GM12878 (cell line): ENCODE measurements at regions not wholly inside any gene's neighbourhood (a gene's known extent, or its start where the extent isn't known, plus 50 kb on each side); places are given as distances from the start of the nearest gene placed in this dataset.

Source experiments
- ATAC-seq: fragments of 200-7000 bp; cut with Tn5 transposase; 3 replicates; pipeline ENCODE4 v1.9.1; 2020; ENCODE audit warnings: mild to moderate bottlenecking, moderate library complexity
- BruUV-seq: library from RNA; stranded (reverse); fragments of 400-500 nt; replicated peaks from 2 replicates; lab custom pipeline; 2021; lab: Mats Ljungman, UMichigan
- CTCF ChIA-PET: fragments of 300-600 bp; sonication (Branson Sonifier 250); formaldehyde crosslinking; extraction: SDS; loops from one replicate; lab custom pipeline; 2021; ENCODE audit warnings: inconsistent platforms; lab: Yijun Ruan, JAX
- POLR2A ChIA-PET: fragments of 350-600 bp; formaldehyde crosslinking; extraction: SDS; loops from one replicate; lab custom pipeline; 2021; ENCODE audit warnings: inconsistent platforms; lab: Charles Lee
- RAD21 ChIA-PET: fragments of 300-600 bp; sonication (Branson Sonifier 250); formaldehyde crosslinking; loops from one replicate; lab custom pipeline; 2023; ENCODE audit warnings: antibody characterized with exemption; ENCODE audit not compliant: unreplicated experiment; lab: Charles Lee
- SMC1A ChIA-PET: fragments of 300-600 bp; sonication (Branson Sonifier 250); formaldehyde crosslinking; loops from one replicate; lab custom pipeline; 2023; ENCODE audit not compliant: unreplicated experiment, uncharacterized antibody; lab: Charles Lee
- DNase-seq: peaks from one replicate; pipeline ENCODE4 v3.0.0-alpha.2; 2011; ENCODE audit warnings: low read depth, low spot score
- FAIRE-seq: peaks from 3 replicates; lab custom pipeline; 2011; peaks lifted over from hg19 to GRCh38; lab: Jason Lieb, UNC
- H2AFZ ChIP-seq: 2 replicates; pipeline ENCODE4 v1.6.0; 2011; ENCODE audit warnings: low read depth, low read length, control low read depth; ENCODE audit not compliant: control insufficient read depth
- H3K27ac ChIP-seq: 2 replicates; pipeline ENCODE4 v1.5.1; 2011; ENCODE audit warnings: control low read depth; ENCODE audit not compliant: control insufficient read depth, insufficient read depth
- H3K27me3 ChIP-seq, 2 experiments: replicated peaks in 1 of 2; 2 replicates each; pipeline versions ENCODE4 v1.6.0 to v1.6.1; 2011; ENCODE audit warnings: low read length in 1 of 2; ENCODE audit not compliant: control insufficient read depth in 2 of 2, insufficient read depth in 2 of 2
- H3K36me3 ChIP-seq, 2 experiments: 2 replicates each; pipeline ENCODE4 v1.5.1; 2011; ENCODE audit warnings: low read length in 1 of 2; ENCODE audit not compliant: control insufficient read depth in 2 of 2, insufficient read depth in 2 of 2
- H3K4me1 ChIP-seq: 2 replicates; pipeline ENCODE4 v1.6.1; 2011; ENCODE audit warnings: mild to moderate bottlenecking, low read length, moderate library complexity, mixed read lengths; ENCODE audit not compliant: control insufficient read depth, insufficient read depth
- H3K4me2 ChIP-seq: 2 replicates; pipeline ENCODE4 v1.6.0; 2011; ENCODE audit warnings: control low read depth; ENCODE audit not compliant: control insufficient read depth, insufficient read depth
- H3K4me3 ChIP-seq: fragments of 200-600 bp; sonication (generic); 2 replicates; pipeline ENCODE4 v1.5.1; 2016
- H3K79me2 ChIP-seq: 2 replicates; pipeline ENCODE4 v1.6.0; 2011; ENCODE audit warnings: low read length; ENCODE audit not compliant: control insufficient read depth, insufficient read depth
- H3K9ac ChIP-seq: 2 replicates; pipeline ENCODE4 v1.8.0; 2011; ENCODE audit warnings: low read length, control low read depth, mixed read lengths; ENCODE audit not compliant: control insufficient read depth, insufficient read depth
- H3K9me3 ChIP-seq: replicated peaks from 3 replicates; pipeline ENCODE4 v1.5.1; 2011; ENCODE audit warnings: mild to moderate bottlenecking, low read length; ENCODE audit not compliant: control insufficient read depth, insufficient read depth
- H4K20me1 ChIP-seq: 2 replicates; pipeline ENCODE4 v1.6.0; 2011; ENCODE audit not compliant: control insufficient read depth, insufficient read depth
- ASH2L ChIP-seq: fragments of 300-600, 200-600 bp; sonication (generic); IDR thresholded peaks from 2 replicates; pipeline ENCODE4 v1.6.1; 2017; ENCODE audit warnings: low read depth, mild to moderate bottlenecking, borderline replicate concordance
- ATF3 ChIP-seq: IDR thresholded peaks from 2 replicates; pipeline ENCODE4 v1.6.1; 2011; ENCODE audit warnings: low read depth, mild to moderate bottlenecking, low read length, moderate library complexity, borderline replicate concordance; ENCODE audit errors: extremely low read depth
- CREM ChIP-seq: IDR thresholded peaks from 2 replicates; pipeline ENCODE4 v1.6.1; 2014; ENCODE audit warnings: antibody characterized with exemption, low read depth
- HDAC6 ChIP-seq: fragments of 200-600 bp; sonication (generic); IDR thresholded peaks from one replicate; pipeline ENCODE4 v1.8.0; 2017; ENCODE audit warnings: antibody characterized with exemption; ENCODE audit not compliant: unreplicated experiment
- KAT2A ChIP-seq: conservative IDR thresholded peaks from 2 replicates; pipeline ENCODE4 v1.6.1; 2011; ENCODE audit warnings: low read depth, low read length; ENCODE audit not compliant: control insufficient read depth
- MEF2A ChIP-seq: IDR thresholded peaks from 2 replicates; pipeline ENCODE4 v1.6.1; 2011; ENCODE audit warnings: low read depth, mild to moderate bottlenecking, low read length, moderate library complexity; ENCODE audit not compliant: insufficient read depth
- MTA3 ChIP-seq: IDR thresholded peaks from 2 replicates; pipeline ENCODE4 v1.6.1; 2012; ENCODE audit warnings: low read length, inconsistent platforms, borderline replicate concordance
- PAX5 ChIP-seq: IDR thresholded peaks from 2 replicates; pipeline ENCODE4 v1.6.1; 2011; ENCODE audit warnings: low read depth, low read length, borderline replicate concordance
- PBX3 ChIP-seq: IDR thresholded peaks from 2 replicates; pipeline ENCODE4 v1.6.1; 2011; ENCODE audit warnings: mild to moderate bottlenecking, low read depth, low read length, moderate library complexity; ENCODE audit not compliant: insufficient replicate concordance
- RUNX3 ChIP-seq: IDR thresholded peaks from 2 replicates; pipeline ENCODE4 v1.6.1; 2012; ENCODE audit warnings: low read length, inconsistent platforms
- ZNF207 ChIP-seq: fragments of 450-650 bp; IDR thresholded peaks from 2 replicates; pipeline ENCODE4 v1.6.1; 2014; ENCODE audit warnings: antibody characterized with exemption, mild to moderate bottlenecking, borderline replicate concordance
- ZNF217 ChIP-seq: fragments of 450-650 bp; IDR thresholded peaks from 2 replicates; pipeline ENCODE4 v1.6.1; 2017; ENCODE audit warnings: antibody characterized with exemption, mild to moderate bottlenecking
- WGBS: methylation state at CpG from one replicate; pipeline ENCODE4 v1.1.6; 2016; ENCODE audit warnings: low lambda C conversion rate; ENCODE audit not compliant: insufficient replicate concordance, insufficient coverage; ENCODE audit errors: missing lambda C conversion rate; 5-methylcytosine and 5-hydroxymethylcytosine counted together
- in situ Hi-C: fragments of 300-500 bp; cut with MboI; formaldehyde crosslinking; loops from 9 replicates; pipeline ENCODE4 v1.14.3; 2018; ENCODE audit warnings: mixed read lengths
- intact Hi-C: fragments of 100-400 bp; cut with micrococcal nuclease; formaldehyde crosslinking; loops from one replicate; pipeline ENCODE4 v1.14.2; 2022; ENCODE audit not compliant: unreplicated experiment
- TF ChIP-seq, protein P1 (sequence below): fragments of 450-650 bp; formaldehyde crosslinking; IDR thresholded peaks from 2 replicates; pipeline ENCODE4 v1.4.0; 2022; ENCODE audit warnings: mild to moderate bottlenecking, moderate library complexity

GRCh38 chr14:28001002-28001401, 765.6 kb upstream of the FOXG1 start:
- no TSS peak for BruUV-seq
- Histone ChIP-seq H3K4me1 (no peaks in the 10 kb centered on the region), H3K4me3 (no peak overlapping the region), H3K36me3 (no peaks in the 10 kb centered on the region), H3K9ac (no peak overlapping the region), H2AFZ (no peak overlapping the region), H3K79me2 (no peaks in the 10 kb centered on the region), H3K9me3 (no peaks in the 10 kb centered on the region; the same call in 2 of the 3 replicates), H4K20me1 (no peaks in the 10 kb centered on the region), H3K27ac (no peak overlapping the region), H3K27me3 (no peaks in the 10 kb centered on the region), H3K4me2 (no peak overlapping the region)
- intact Hi-C loops (no loop called here), in situ Hi-C loops (no loop called here)
- ATAC-seq (no peak), FAIRE-seq (no peak), DNase-seq (no peak)
- ChIA-PET SMC1A (no interaction called here), RAD21 (no interaction called here), CTCF (no interaction called here), POLR2A (no interaction called here)
- TF ChIP-seq CREM, result no peak
- no peak for TF ChIP-seq ASH2L
- no peak for TF ChIP-seq ZNF207
- WGBS, result 31% methylated on average over 5 of the region's 5 CpGs

GRCh38 chr14:28012629-28013415, 753.8 kb upstream of the FOXG1 start:
- Histone ChIP-seq H3K27ac (no peak overlapping the region), H3K4me2 (no peak overlapping the region), H3K4me3 (no peak overlapping the region), H3K36me3 (no peaks in the 10 kb centered on the region), H2AFZ (no peak overlapping the region), H4K20me1 (no peaks in the 10 kb centered on the region), H3K9ac (no peak overlapping the region), H3K79me2 (no peaks in the 10 kb centered on the region), H3K9me3 (no peaks in the 10 kb centered on the region; the same call in 2 of the 3 replicates), H3K27me3 (no peaks in the 10 kb centered on the region), H3K4me1 (no peaks in the 10 kb centered on the region)
- ChIA-PET RAD21 (no interaction called here), POLR2A (no interaction called here), CTCF (no interaction called here), SMC1A (no interaction called here)
- intact Hi-C loops, result no loop called here
- ATAC-seq (no peak), DNase-seq (no peak), FAIRE-seq (no peak)
- in situ Hi-C loops, result no loop called here
- no TSS peak for BruUV-seq
- WGBS, result 13% methylated on average over 6 of the region's 6 CpGs
- TF ChIP-seq MEF2A (no peak), ZNF217 (no peak), PAX5 (no peak), KAT2A (no peak), PBX3 (no peak), RUNX3 (no peak), MTA3 (no peak), ATF3 (no peak), HDAC6 (no peak)
- TF ChIP-seq, protein P1, sequence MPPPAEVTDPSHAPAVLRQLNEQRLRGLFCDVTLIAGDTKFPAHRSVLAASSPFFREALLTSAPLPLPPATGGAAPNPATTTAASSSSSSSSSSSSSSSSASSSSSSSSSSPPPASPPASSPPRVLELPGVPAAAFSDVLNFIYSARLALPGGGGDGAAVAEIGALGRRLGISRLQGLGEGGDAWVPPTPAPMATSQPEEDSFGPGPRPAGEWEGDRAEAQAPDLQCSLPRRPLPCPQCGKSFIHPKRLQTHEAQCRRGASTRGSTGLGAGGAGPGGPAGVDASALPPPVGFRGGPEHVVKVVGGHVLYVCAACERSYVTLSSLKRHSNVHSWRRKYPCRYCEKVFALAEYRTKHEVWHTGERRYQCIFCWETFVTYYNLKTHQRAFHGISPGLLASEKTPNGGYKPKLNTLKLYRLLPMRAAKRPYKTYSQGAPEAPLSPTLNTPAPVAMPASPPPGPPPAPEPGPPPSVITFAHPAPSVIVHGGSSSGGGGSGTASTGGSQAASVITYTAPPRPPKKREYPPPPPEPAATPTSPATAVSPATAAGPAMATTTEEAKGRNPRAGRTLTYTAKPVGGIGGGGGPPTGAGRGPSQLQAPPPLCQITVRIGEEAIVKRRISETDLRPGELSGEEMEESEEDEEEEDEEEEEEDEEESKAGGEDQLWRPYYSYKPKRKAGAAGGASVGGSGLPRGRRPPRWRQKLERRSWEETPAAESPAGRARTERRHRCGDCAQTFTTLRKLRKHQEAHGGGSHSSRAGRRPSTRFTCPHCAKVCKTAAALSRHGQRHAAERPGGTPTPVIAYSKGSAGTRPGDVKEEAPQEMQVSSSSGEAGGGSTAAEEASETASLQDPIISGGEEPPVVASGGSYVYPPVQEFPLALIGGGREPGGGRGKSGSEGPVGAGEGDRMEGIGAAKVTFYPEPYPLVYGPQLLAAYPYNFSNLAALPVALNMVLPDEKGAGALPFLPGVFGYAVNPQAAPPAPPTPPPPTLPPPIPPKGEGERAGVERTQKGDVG, result no peak
